Natural killer cell (primary cell): ENCODE measurements at regions not wholly inside any gene's neighbourhood (a gene's known extent, or its start where the extent isn't known, plus 50 kb on each side); places are given as distances from the start of the nearest gene placed in this dataset.

Source experiments
- ATAC-seq, 3 donors: fragments of 150-1000 bp in 2 of 3; fragments of 200-7000 bp in 1 of 3; cut with Tn5 transposase; 1 replicate in 1 of 3; 2 replicates in 2 of 3; pipeline ENCODE4 v1.10.0; 2021; ENCODE audit warnings: mild to moderate bottlenecking in 2 of 3, moderate library complexity in 2 of 3
- DNase-seq, 2 donors: peaks; one replicate each; pipeline versions ENCODE4 v3.0.0 to v3.0.0-alpha.2; 2013 to 2021; ENCODE audit warnings: mixed read lengths in 1 of 2
- H3K27ac ChIP-seq: one replicate; pipeline ENCODE4 v1.5.1; 2013; ENCODE audit warnings: mild to moderate bottlenecking, low read length
- H3K27me3 ChIP-seq: one replicate; pipeline ENCODE4 v1.6.1; 2013; ENCODE audit warnings: low read length; ENCODE audit not compliant: control insufficient read depth, insufficient read depth
- H3K36me3 ChIP-seq: one replicate; pipeline ENCODE4 v1.6.1; 2013; ENCODE audit warnings: low read length; ENCODE audit not compliant: control insufficient read depth, insufficient read depth
- H3K4me1 ChIP-seq: one replicate; pipeline ENCODE4 v1.6.1; 2013; ENCODE audit warnings: low read length; ENCODE audit not compliant: control insufficient read depth, insufficient read depth
- H3K4me3 ChIP-seq: one replicate; pipeline ENCODE4 v1.5.1; 2013; ENCODE audit warnings: low read length
- H3K9me3 ChIP-seq: one replicate; pipeline ENCODE4 v1.6.1; 2013; ENCODE audit warnings: low read length; ENCODE audit not compliant: control insufficient read depth, insufficient read depth
- H3K27ac Mint-ChIP-seq, 2 donors: one replicate each; pipeline ENCODE4 v1.8.0; 2022; ENCODE audit warnings: mild to moderate bottlenecking in 2 of 2, mixed read lengths in 2 of 2, moderate library complexity in 1 of 2
- H3K27me3 Mint-ChIP-seq, 2 donors: one replicate each; pipeline ENCODE4 v1.8.0; 2022; ENCODE audit warnings: low read depth in 2 of 2, mixed read lengths in 2 of 2
- H3K36me3 Mint-ChIP-seq: one replicate; pipeline ENCODE4 v1.8.0; 2022; ENCODE audit warnings: mixed read lengths
- H3K4me1 Mint-ChIP-seq, 2 donors: one replicate each; pipeline ENCODE4 v1.8.0; 2022; ENCODE audit warnings: mixed read lengths in 2 of 2
- H3K4me3 Mint-ChIP-seq: one replicate; pipeline ENCODE4 v1.8.0; 2022; ENCODE audit warnings: mild to moderate bottlenecking, moderate library complexity, mixed read lengths
- H3K9me3 Mint-ChIP-seq, 2 donors: one replicate each; pipeline ENCODE4 v1.8.0; 2022; ENCODE audit warnings: mixed read lengths in 2 of 2
- WGBS: methylation state at CpG from one replicate; pipeline ENCODE4 v1.1.7; 2013; ENCODE audit warnings: missing lambda C conversion rate; ENCODE audit not compliant: insufficient coverage; 5-methylcytosine and 5-hydroxymethylcytosine counted together
- intact Hi-C: fragments of 100-400 bp; cut with micrococcal nuclease; formaldehyde crosslinking; loops from one replicate; pipeline ENCODE4 v1.14.2; 2022
- TF ChIP-seq, protein P1 (sequence below): fragments of 200-600 bp; IDR thresholded peaks from one replicate; pipeline ENCODE4 v1.8.0; 2022; ENCODE audit warnings: antibody characterized with exemption

GRCh38 chr6:125477844-125478243, 176.1 kb upstream of the HDDC2 start:
- no peaks in the 10 kb centered on the region for H3K9me3 ChIP-seq

GRCh38 chr6:125480146-125480545, 178.4 kb upstream of the HDDC2 start:
- ATAC-seq, result no peak
- intact Hi-C loops, result no loop called here

More at GRCh38 chr6:125477844-125478243, 176.1 kb upstream of the HDDC2 start:
- Histone ChIP-seq H3K4me1 (no peaks in the 10 kb centered on the region), H3K27ac (no peak overlapping the region), H3K4me3 (no peak overlapping the region), H3K36me3 (no peaks in the 10 kb centered on the region), H3K27me3 (no peaks in the 10 kb centered on the region)
- Mint-ChIP-seq H3K4me3 (no peak overlapping the region), H3K27ac (no peak overlapping the region), H3K27me3 (peaks cover 2 to 7% of the 10 kb centered on the region in 2 donors), H3K4me1 (no peaks in the 10 kb centered on the region), H3K9me3 (no peaks in the 10 kb centered on the region), H3K36me3 (no peaks in the 10 kb centered on the region)
- 79% methylated on average over 3 of the region's 3 CpGs for WGBS
- DNase-seq (no peak), ATAC-seq (no peak)
- intact Hi-C loops, result no loop called here
- TF ChIP-seq, protein P1, sequence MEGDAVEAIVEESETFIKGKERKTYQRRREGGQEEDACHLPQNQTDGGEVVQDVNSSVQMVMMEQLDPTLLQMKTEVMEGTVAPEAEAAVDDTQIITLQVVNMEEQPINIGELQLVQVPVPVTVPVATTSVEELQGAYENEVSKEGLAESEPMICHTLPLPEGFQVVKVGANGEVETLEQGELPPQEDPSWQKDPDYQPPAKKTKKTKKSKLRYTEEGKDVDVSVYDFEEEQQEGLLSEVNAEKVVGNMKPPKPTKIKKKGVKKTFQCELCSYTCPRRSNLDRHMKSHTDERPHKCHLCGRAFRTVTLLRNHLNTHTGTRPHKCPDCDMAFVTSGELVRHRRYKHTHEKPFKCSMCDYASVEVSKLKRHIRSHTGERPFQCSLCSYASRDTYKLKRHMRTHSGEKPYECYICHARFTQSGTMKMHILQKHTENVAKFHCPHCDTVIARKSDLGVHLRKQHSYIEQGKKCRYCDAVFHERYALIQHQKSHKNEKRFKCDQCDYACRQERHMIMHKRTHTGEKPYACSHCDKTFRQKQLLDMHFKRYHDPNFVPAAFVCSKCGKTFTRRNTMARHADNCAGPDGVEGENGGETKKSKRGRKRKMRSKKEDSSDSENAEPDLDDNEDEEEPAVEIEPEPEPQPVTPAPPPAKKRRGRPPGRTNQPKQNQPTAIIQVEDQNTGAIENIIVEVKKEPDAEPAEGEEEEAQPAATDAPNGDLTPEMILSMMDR, result no peak

GRCh38 chr6:125480571-125480970, 178.8 kb upstream of the HDDC2 start:
- no peak for DNase-seq
- Mint-ChIP-seq H3K27me3 (peaks cover 5 to 6% of the 10 kb centered on the region in 2 donors), H3K9me3 (no peaks in the 10 kb centered on the region), H3K27ac (no peak overlapping the region), H3K4me3 (no peak overlapping the region), H3K36me3 (no peaks in the 10 kb centered on the region), H3K4me1 (no peaks in the 10 kb centered on the region)
- no peak overlapping the region for H3K27ac ChIP-seq
- no peaks in the 10 kb centered on the region for H3K27me3 ChIP-seq
- no peaks in the 10 kb centered on the region for H3K36me3 ChIP-seq
- H3K9me3 ChIP-seq, result no peaks in the 10 kb centered on the region
- intact Hi-C loops, result no loop called here
- TF ChIP-seq, protein P1, result no peak
- WGBS, result 50% methylated on average over 1 of the region's 1 CpG
- no peak overlapping the region for H3K4me3 ChIP-seq
- no peaks in the 10 kb centered on the region for H3K4me1 ChIP-seq
- ATAC-seq, result no peak

More at GRCh38 chr6:125480146-125480545, 178.4 kb upstream of the HDDC2 start:
- H3K9me3 Mint-ChIP-seq, result no peaks in the 10 kb centered on the region
- H3K4me3 Mint-ChIP-seq, result no peak overlapping the region
- Histone ChIP-seq H3K4me1 (no peaks in the 10 kb centered on the region), H3K27me3 (no peaks in the 10 kb centered on the region), H3K9me3 (no peaks in the 10 kb centered on the region), H3K27ac (no peak overlapping the region), H3K36me3 (no peaks in the 10 kb centered on the region), H3K4me3 (no peak overlapping the region)
- no peak for DNase-seq
- TF ChIP-seq, protein P1, result no peak
- no peaks in the 10 kb centered on the region for H3K36me3 Mint-ChIP-seq
- H3K4me1 Mint-ChIP-seq, result no peaks in the 10 kb centered on the region
- 60% methylated on average over 1 of the region's 2 CpGs for WGBS
- no peak overlapping the region for H3K27ac Mint-ChIP-seq
- peaks cover 6 to 7% of the 10 kb centered on the region in 2 donors for H3K27me3 Mint-ChIP-seq

DNA sequence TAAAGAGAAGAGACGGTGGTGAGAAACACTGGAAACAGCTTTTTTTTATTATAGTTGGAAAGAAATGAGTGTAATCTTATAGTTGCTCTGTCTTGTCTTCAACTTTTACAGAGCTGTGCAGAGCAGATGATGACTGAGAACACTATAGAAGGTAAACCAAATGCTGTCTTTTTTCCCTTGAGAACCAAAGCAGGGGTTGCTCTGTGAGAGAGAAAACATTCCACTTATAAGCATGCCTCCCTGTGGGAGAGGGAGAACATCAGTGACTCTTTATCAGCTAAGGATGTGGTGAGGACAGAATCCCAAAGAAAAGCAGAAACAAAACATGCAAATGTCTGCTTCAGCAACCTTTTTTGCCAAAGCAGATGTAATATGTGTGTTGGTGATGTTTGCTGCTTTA, 179.3 kb upstream of the HDDC2 start:
- 90% methylated on average over 1 of the region's 1 CpG for WGBS
- Mint-ChIP-seq H3K4me3 (no peak overlapping the region), H3K27ac (no peak overlapping the region), H3K4me1 (no peaks in the 10 kb centered on the region), H3K36me3 (no peaks in the 10 kb centered on the region), H3K9me3 (no peaks in the 10 kb centered on the region), H3K27me3 (peaks cover under 1 to 6% of the 10 kb centered on the region in 2 donors)
- ATAC-seq (no peak), DNase-seq (no peak)
- H3K4me1 ChIP-seq, result no peaks in the 10 kb centered on the region
- H3K9me3 ChIP-seq, result no peaks in the 10 kb centered on the region
- intact Hi-C loops, result no loop called here
- H3K4me3 ChIP-seq, result no peak overlapping the region
- no peak overlapping the region for H3K27ac ChIP-seq
- TF ChIP-seq, protein P1, result no peak
- no peaks in the 10 kb centered on the region for H3K36me3 ChIP-seq
- no peaks in the 10 kb centered on the region for H3K27me3 ChIP-seq
